GM23338 (cell line): ENCODE measurements at regions not wholly inside any gene's neighbourhood (a gene's known extent, or its start where the extent isn't known, plus 50 kb on each side); places are given as distances from the start of the nearest gene placed in this dataset.
"Not testable (repeated sequence)": the region's sequence is repeated elsewhere in the genome, so short reads cannot be mapped to it uniquely, and the experiment has no call there.

ENCODE experiments used
- EZH2 ChIP-seq: fragments of 200-600 bp; sonication (generic); IDR thresholded peaks from one replicate; pipeline ENCODE4 v1.8.0; 2017; ENCODE audit warnings: antibody characterized with exemption, mild to moderate bottlenecking, low read depth; ENCODE audit not compliant: unreplicated experiment
- TF ChIP-seq, protein P1 (sequence below), 2 experiments: fragments of 200-600 bp in 1 of 2; sonication (generic) in 1 of 2; conservative IDR thresholded peaks; 2 replicates each; pipeline versions ENCODE4 v1.5.1 to v1.6.1; 2016 to 2017; ENCODE audit warnings: antibody characterized with exemption in 2 of 2, low read depth in 2 of 2, mild to moderate bottlenecking in 2 of 2, moderate library complexity in 1 of 2

DNA sequence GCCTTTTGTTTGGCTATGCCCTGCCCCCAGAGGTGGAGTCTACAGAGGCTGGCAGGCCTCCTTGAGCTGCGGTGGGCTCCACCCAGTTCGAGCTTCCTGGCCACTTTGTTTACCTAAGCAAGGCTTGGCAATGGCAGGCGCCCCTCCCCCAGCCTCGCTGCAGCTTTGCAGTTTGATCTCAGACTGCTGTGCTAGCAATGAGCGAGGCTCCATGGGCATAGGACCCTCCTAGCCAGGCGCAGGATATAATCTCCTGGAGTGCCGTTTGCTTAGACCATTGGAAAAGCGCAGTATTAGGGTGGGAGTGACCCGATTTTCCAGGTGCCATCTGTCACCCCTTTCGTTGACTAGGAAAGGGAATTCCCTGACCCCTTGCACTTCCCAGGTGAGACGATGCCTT is 219.6 kb upstream of the IL1RAPL1 start:
- TF ChIP-seq, protein P1, sequence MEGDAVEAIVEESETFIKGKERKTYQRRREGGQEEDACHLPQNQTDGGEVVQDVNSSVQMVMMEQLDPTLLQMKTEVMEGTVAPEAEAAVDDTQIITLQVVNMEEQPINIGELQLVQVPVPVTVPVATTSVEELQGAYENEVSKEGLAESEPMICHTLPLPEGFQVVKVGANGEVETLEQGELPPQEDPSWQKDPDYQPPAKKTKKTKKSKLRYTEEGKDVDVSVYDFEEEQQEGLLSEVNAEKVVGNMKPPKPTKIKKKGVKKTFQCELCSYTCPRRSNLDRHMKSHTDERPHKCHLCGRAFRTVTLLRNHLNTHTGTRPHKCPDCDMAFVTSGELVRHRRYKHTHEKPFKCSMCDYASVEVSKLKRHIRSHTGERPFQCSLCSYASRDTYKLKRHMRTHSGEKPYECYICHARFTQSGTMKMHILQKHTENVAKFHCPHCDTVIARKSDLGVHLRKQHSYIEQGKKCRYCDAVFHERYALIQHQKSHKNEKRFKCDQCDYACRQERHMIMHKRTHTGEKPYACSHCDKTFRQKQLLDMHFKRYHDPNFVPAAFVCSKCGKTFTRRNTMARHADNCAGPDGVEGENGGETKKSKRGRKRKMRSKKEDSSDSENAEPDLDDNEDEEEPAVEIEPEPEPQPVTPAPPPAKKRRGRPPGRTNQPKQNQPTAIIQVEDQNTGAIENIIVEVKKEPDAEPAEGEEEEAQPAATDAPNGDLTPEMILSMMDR (conservative IDR thresholded peaks at IDR 0.05; ENCODE audit: low read depth in 2 of 2) = not testable (repeated sequence)
- TF ChIP-seq EZH2 = not testable (repeated sequence)
